Glutamatergic neuron (in vitro differentiated cells): ENCODE measurements at regions not wholly inside any gene's neighbourhood (a gene's known extent, or its start where the extent isn't known, plus 50 kb on each side); places are given as distances from the start of the nearest gene placed in this dataset.

ENCODE experiments used
- DNase-seq: peaks from one replicate; pipeline ENCODE4 v3.0.0; 2022
- H3K27ac Mint-ChIP-seq: one replicate; pipeline ENCODE4 v1.8.0; 2020; ENCODE audit warnings: mild to moderate bottlenecking, mixed read lengths, inconsistent platforms; ENCODE audit not compliant: unreplicated experiment
- H3K27me3 Mint-ChIP-seq: one replicate; pipeline ENCODE4 v1.8.0; 2020; ENCODE audit warnings: mild to moderate bottlenecking, moderate library complexity, mixed read lengths, inconsistent platforms; ENCODE audit not compliant: unreplicated experiment
- H3K36me3 Mint-ChIP-seq: one replicate; pipeline ENCODE4 v1.8.0; 2020; ENCODE audit warnings: mild to moderate bottlenecking, mixed read lengths, inconsistent platforms; ENCODE audit not compliant: unreplicated experiment
- H3K4me1 Mint-ChIP-seq: one replicate; pipeline ENCODE4 v1.8.0; 2020; ENCODE audit warnings: mild to moderate bottlenecking, low read depth, mixed read lengths, inconsistent platforms; ENCODE audit not compliant: unreplicated experiment
- H3K4me3 Mint-ChIP-seq: one replicate; pipeline ENCODE4 v1.8.0; 2020; ENCODE audit warnings: mild to moderate bottlenecking, mixed read lengths, inconsistent platforms; ENCODE audit not compliant: unreplicated experiment
- H3K9me3 Mint-ChIP-seq: one replicate; pipeline ENCODE4 v1.8.0; 2020; ENCODE audit warnings: mild to moderate bottlenecking, moderate library complexity, mixed read lengths, inconsistent platforms; ENCODE audit not compliant: unreplicated experiment
- CTCF ChIP-seq: fragments of 200-600 bp; sonication (generic); IDR thresholded peaks from one replicate; pipeline ENCODE4 v1.5.0; 2021; ENCODE audit not compliant: partially characterized antibody, unreplicated experiment

DNA sequence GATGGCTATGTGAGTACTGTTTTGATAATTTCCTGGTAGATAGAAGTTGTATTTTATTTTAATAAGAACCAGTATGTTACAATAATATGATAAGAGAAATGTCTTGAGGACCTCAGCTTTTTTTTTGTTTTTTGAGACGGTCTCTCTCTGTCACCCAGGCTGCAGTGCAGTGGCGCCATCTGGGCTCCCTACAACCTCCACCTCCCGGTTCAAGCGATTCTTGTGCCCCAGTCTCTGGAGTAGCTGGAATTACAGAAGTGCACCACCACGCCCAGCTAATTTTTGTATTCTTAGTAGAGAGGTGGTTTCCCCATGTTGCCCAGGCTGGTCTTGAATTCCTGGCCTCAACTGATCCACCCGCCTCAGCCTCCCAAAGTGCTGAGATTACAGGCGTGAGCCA is 968.1 kb upstream of the ADGRL4 start:
- H3K27me3 Mint-ChIP-seq, result no peaks in the 10 kb centered on the region

DNA sequence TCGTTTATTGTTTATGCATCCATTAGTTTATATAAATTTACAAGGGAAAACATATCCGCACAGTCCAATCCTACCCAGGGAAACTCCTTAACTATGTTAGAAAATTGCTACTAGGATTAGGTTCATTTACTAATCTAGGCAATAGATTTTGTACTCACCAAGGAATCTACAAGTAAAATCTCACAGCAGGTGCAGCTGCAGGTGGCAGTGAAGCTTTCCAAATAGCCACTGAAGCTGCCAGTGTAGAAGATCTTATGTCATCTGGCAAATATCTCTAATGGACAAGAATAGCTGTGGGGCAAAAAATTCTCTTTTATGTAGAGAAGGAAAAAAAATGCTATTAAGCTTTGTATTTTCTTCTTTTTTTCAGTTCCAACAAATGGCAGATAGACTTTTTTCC is 963.4 kb upstream of the ADGRL4 start:
- H3K36me3 Mint-ChIP-seq, result no peaks in the 10 kb centered on the region
- peaks cover 1% of the 10 kb centered on the region for H3K27me3 Mint-ChIP-seq
- H3K9me3 Mint-ChIP-seq, result peaks cover 2% of the 10 kb centered on the region
- no peak for DNase-seq
- peaks cover 5% of the 10 kb centered on the region for H3K4me1 Mint-ChIP-seq
- H3K27ac Mint-ChIP-seq, result no peak overlapping the region
- no peak overlapping the region for H3K4me3 Mint-ChIP-seq
- TF ChIP-seq CTCF, result no peak

More for the DNA sequence above, 968.1 kb upstream of the ADGRL4 start:
- Mint-ChIP-seq H3K4me1 (peaks cover 5% of the 10 kb centered on the region), H3K4me3 (no peak overlapping the region), H3K36me3 (no peaks in the 10 kb centered on the region), H3K27ac (no peak overlapping the region), H3K9me3 (peaks cover 5% of the 10 kb centered on the region)
- peak; percentile 21 for DNase-seq
- TF ChIP-seq CTCF, result no peak

- peaks cover 1% of the 10 kb centered on the region for H3K27me3 Mint-ChIP-seq
- no peak overlapping the region for H3K27ac Mint-ChIP-seq
- TF ChIP-seq CTCF, result no peak
- no peaks in the 10 kb centered on the region for H3K4me1 Mint-ChIP-seq
- H3K4me3 Mint-ChIP-seq, result no peak overlapping the region
- no peaks in the 10 kb centered on the region for H3K36me3 Mint-ChIP-seq
- H3K9me3 Mint-ChIP-seq, result no peaks in the 10 kb centered on the region
- no peak for DNase-seq
Observed at GRCh38 chr1:79966438-79966837, 959.9 kb upstream of the ADGRL4 start.

- H3K36me3 Mint-ChIP-seq, result peaks cover 5% of the 10 kb centered on the region
- DNase-seq, result no peak
- H3K27ac Mint-ChIP-seq, result no peak overlapping the region
- H3K4me1 Mint-ChIP-seq, result no peaks in the 10 kb centered on the region
- no peaks in the 10 kb centered on the region for H3K27me3 Mint-ChIP-seq
- H3K9me3 Mint-ChIP-seq, result peaks cover 7% of the 10 kb centered on the region
- H3K4me3 Mint-ChIP-seq, result no peak overlapping the region
- no peak for TF ChIP-seq CTCF
Observed at GRCh38 chr1:79959635-79960034, 953.1 kb upstream of the ADGRL4 start.

DNA sequence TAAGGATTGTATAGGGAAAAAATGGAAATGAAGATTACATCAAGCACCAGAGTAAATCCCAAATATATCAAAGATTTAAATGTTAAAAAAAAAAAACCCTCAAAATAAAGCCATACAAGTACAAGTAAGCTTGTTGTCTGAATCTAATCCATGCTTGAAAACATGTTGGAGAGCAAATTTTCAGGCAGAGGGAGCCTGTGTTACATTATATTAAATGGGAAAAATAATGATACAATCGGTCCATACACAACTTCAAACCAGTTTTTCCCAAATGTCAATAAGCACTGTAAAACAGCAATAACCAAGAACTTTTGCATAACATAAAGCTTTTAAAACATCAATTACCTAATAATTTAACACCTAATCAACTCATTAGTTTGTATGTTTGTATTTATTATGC is 949.4 kb upstream of the ADGRL4 start:
- Mint-ChIP-seq H3K36me3 (peaks cover 5% of the 10 kb centered on the region), H3K27me3 (no peaks in the 10 kb centered on the region), H3K27ac (no peak overlapping the region), H3K4me3 (no peak overlapping the region), H3K9me3 (peaks cover 7% of the 10 kb centered on the region), H3K4me1 (no peaks in the 10 kb centered on the region)
- no peak for TF ChIP-seq CTCF
- DNase-seq, result no peak
